ENCODE measurements at regions not wholly inside any gene's neighbourhood (a gene's known extent, or its start where the extent isn't known, plus 50 kb on each side); places are given as distances from the start of the nearest gene placed in this dataset.

GRCh38 chr16:5649762-5650743 lies 552.5 kb upstream of the EEF2KMT start:
- CTCF ChIA-PET: interaction anchor here (0.7 kb wide), 1 partner anchor 189 kb away, joined by 9 read pairs; no protein-coding TSS in a partner anchor
- TF ChIP-seq CTCF (IDR thresholded peaks at IDR 0.05; ENCODE audit: unreplicated experiment): no peak
- no TSS peak for BruUV-seq (replicated peaks)
- Mint-ChIP-seq H3K9me3 (ENCODE audit: low read depth, unreplicated experiment) (no peaks in the 10 kb centered on the region), H3K36me3 (ENCODE audit: insufficient read depth, unreplicated experiment) (no peaks in the 10 kb centered on the region), H3K27ac (ENCODE audit: unreplicated experiment) (no peak overlapping the region), H3K4me3 (ENCODE audit: low read depth, unreplicated experiment) (no peak overlapping the region), H3K4me1 (ENCODE audit: low read depth, unreplicated experiment) (no peaks in the 10 kb centered on the region), H3K27me3 (ENCODE audit: unreplicated experiment) (peaks cover 70% of the 10 kb centered on the region)
- DNase-seq: no peak
- intact Hi-C loops (cut with micrococcal nuclease; ENCODE audit: unreplicated experiment): no loop called here

- no peak for DNase-seq
- intact Hi-C loops (cut with micrococcal nuclease; ENCODE audit: unreplicated experiment): no loop called here
- no TSS peak for BruUV-seq (replicated peaks)
- Mint-ChIP-seq H3K4me1 (ENCODE audit: low read depth, unreplicated experiment) (no peaks in the 10 kb centered on the region), H3K27ac (ENCODE audit: unreplicated experiment) (no peak overlapping the region), H3K4me3 (ENCODE audit: low read depth, unreplicated experiment) (no peak overlapping the region), H3K36me3 (ENCODE audit: insufficient read depth, unreplicated experiment) (no peaks in the 10 kb centered on the region), H3K9me3 (ENCODE audit: low read depth, unreplicated experiment) (no peaks in the 10 kb centered on the region), H3K27me3 (ENCODE audit: unreplicated experiment) (peaks cover 75% of the 10 kb centered on the region)
- no peak for TF ChIP-seq CTCF (IDR thresholded peaks at IDR 0.05; ENCODE audit: unreplicated experiment)
- CTCF ChIA-PET: no interaction called here
Observed at GRCh38 chr16:5647051-5647450, 549.5 kb upstream of the EEF2KMT start.

- intact Hi-C loops (cut with micrococcal nuclease; ENCODE audit: unreplicated experiment): no loop called here
- no peaks in the 10 kb centered on the region for H3K36me3 Mint-ChIP-seq (ENCODE audit: insufficient read depth, unreplicated experiment)
- BruUV-seq (replicated peaks): no TSS peak
- no peaks in the 10 kb centered on the region for H3K4me1 Mint-ChIP-seq (ENCODE audit: low read depth, unreplicated experiment)
- H3K4me3 Mint-ChIP-seq (ENCODE audit: low read depth, unreplicated experiment): no peak overlapping the region
- peaks cover 67% of the 10 kb centered on the region for H3K27me3 Mint-ChIP-seq (ENCODE audit: unreplicated experiment)
- no peak overlapping the region for H3K27ac Mint-ChIP-seq (ENCODE audit: unreplicated experiment)
- no peak for TF ChIP-seq CTCF (IDR thresholded peaks at IDR 0.05; ENCODE audit: unreplicated experiment)
- DNase-seq: no peak
- H3K9me3 Mint-ChIP-seq (ENCODE audit: low read depth, unreplicated experiment): no peaks in the 10 kb centered on the region
- CTCF ChIA-PET: no interaction called here
Observed at GRCh38 chr16:5643855-5644531, 546.4 kb upstream of the EEF2KMT start.

GRCh38 chr16:5642436-5642835 lies 544.8 kb upstream of the EEF2KMT start:
- Mint-ChIP-seq H3K27ac (ENCODE audit: unreplicated experiment) (no peak overlapping the region), H3K27me3 (ENCODE audit: unreplicated experiment) (peaks cover 53% of the 10 kb centered on the region), H3K9me3 (ENCODE audit: low read depth, unreplicated experiment) (no peaks in the 10 kb centered on the region), H3K4me1 (ENCODE audit: low read depth, unreplicated experiment) (no peaks in the 10 kb centered on the region), H3K36me3 (ENCODE audit: insufficient read depth, unreplicated experiment) (no peaks in the 10 kb centered on the region), H3K4me3 (ENCODE audit: low read depth, unreplicated experiment) (no peak overlapping the region)
- no TSS peak for BruUV-seq (replicated peaks)
- DNase-seq: no peak
- TF ChIP-seq CTCF (IDR thresholded peaks at IDR 0.05; ENCODE audit: unreplicated experiment): no peak
- CTCF ChIA-PET: no interaction called here
- intact Hi-C loops (cut with micrococcal nuclease; ENCODE audit: unreplicated experiment): no loop called here

Data from Calu3 (cell line).